CD4-positive, alpha-beta memory T cell (primary cell): ENCODE measurements at regions not wholly inside any gene's neighbourhood (a gene's known extent, or its start where the extent isn't known, plus 50 kb on each side); places are given as distances from the start of the nearest gene placed in this dataset.

Experiments
- CTCF ChIA-PET: fragments of 350-600 bp; sonication (Branson Sonifier 250); formaldehyde crosslinking; loops from one replicate; lab custom pipeline; 2021; ENCODE audit warnings: inconsistent platforms; ENCODE audit not compliant: partially characterized antibody; lab: Charles Lee
- POLR2A ChIA-PET: fragments of 350-600 bp; sonication (Branson Sonifier 250); formaldehyde crosslinking; loops from one replicate; lab custom pipeline; 2021; ENCODE audit not compliant: partially characterized antibody; lab: Charles Lee
- DNase-seq, 5 donors: peaks; one replicate each; pipeline versions ENCODE4 v3.0.0 to v3.0.0-alpha.2; 2020 to 2022; ENCODE audit warnings: mixed read lengths in 1 of 5
- H3K27ac ChIP-seq: one replicate; pipeline ENCODE4 v1.7.0; 2013; ENCODE audit warnings: low read depth, low read length
- H3K27me3 ChIP-seq: 2 replicates; pipeline ENCODE4 v1.7.0; 2013; ENCODE audit warnings: mild to moderate bottlenecking, low read length, moderate library complexity; ENCODE audit not compliant: insufficient read depth
- H3K36me3 ChIP-seq: 2 replicates; pipeline ENCODE4 v1.7.0; 2013; ENCODE audit warnings: mild to moderate bottlenecking, low read length, moderate library complexity; ENCODE audit not compliant: insufficient read depth
- H3K4me1 ChIP-seq: 2 replicates; pipeline ENCODE4 v1.7.0; 2013; ENCODE audit warnings: mild to moderate bottlenecking, low read length, moderate library complexity; ENCODE audit not compliant: insufficient read depth
- H3K4me3 ChIP-seq, 2 donors: one replicate each; pipeline ENCODE4 v1.7.0; 2013; ENCODE audit warnings: low read length in 2 of 2, mild to moderate bottlenecking in 1 of 2
- H3K9me3 ChIP-seq, 2 donors: one replicate each; pipeline ENCODE4 v1.7.0; 2013; ENCODE audit warnings: low read length in 2 of 2, control low read depth in 1 of 2; ENCODE audit not compliant: control insufficient read depth in 1 of 2
- H3K27ac Mint-ChIP-seq, 7 donors: one replicate each; pipeline ENCODE4 v1.8.0; 2020 to 2021; ENCODE audit warnings: mixed read lengths in 7 of 7, mild to moderate bottlenecking in 6 of 7, inconsistent platforms in 3 of 7, moderate library complexity in 3 of 7
- H3K27me3 Mint-ChIP-seq, 2 donors: one replicate each; pipeline ENCODE4 v1.8.0; 2020 to 2021; ENCODE audit warnings: mixed read lengths in 2 of 2
- H3K36me3 Mint-ChIP-seq, 2 donors: one replicate each; pipeline ENCODE4 v1.8.0; 2020 to 2021; ENCODE audit warnings: mixed read lengths in 2 of 2, inconsistent platforms in 1 of 2, mild to moderate bottlenecking in 1 of 2
- H3K4me1 Mint-ChIP-seq, 4 donors: one replicate each; pipeline ENCODE4 v1.8.0; 2020 to 2021; ENCODE audit warnings: mixed read lengths in 4 of 4, mild to moderate bottlenecking in 1 of 4
- H3K4me3 Mint-ChIP-seq, 8 donors: one replicate each; pipeline ENCODE4 v1.8.0; 2020 to 2021; ENCODE audit warnings: mixed read lengths in 8 of 8, mild to moderate bottlenecking in 7 of 8, moderate library complexity in 6 of 8, inconsistent platforms in 3 of 8
- H3K9me3 Mint-ChIP-seq, 8 donors: one replicate each; pipeline ENCODE4 v1.8.0; 2020 to 2021; ENCODE audit warnings: mixed read lengths in 8 of 8, mild to moderate bottlenecking in 5 of 8, inconsistent platforms in 3 of 8, moderate library complexity in 1 of 8
- intact Hi-C: fragments of 100-400 bp; cut with micrococcal nuclease; formaldehyde crosslinking; loops from one replicate; pipeline ENCODE4 v1.15.1; 2023

GRCh38 chr21:38933731-38934130, 128.0 kb downstream of the ETS2 start:
- Mint-ChIP-seq H3K36me3 (no peaks in the 10 kb centered on the region), H3K27me3 (no peaks in the 10 kb centered on the region), H3K9me3 (peaks cover 0 to 7% (median 2%) of the 10 kb centered on the region in 8 donors), H3K4me3 (no peak overlapping the region), H3K27ac (peak overlapping the region in 1 of 7 donors; percentile 7), H3K4me1 (peaks cover 0 to 7% (median 3%) of the 10 kb centered on the region in 4 donors)
- Histone ChIP-seq H3K9me3 (no peaks in the 10 kb centered on the region), H3K27me3 (no peaks in the 10 kb centered on the region), H3K4me3 (no peak overlapping the region), H3K27ac (no peak overlapping the region), H3K36me3 (no peaks in the 10 kb centered on the region), H3K4me1 (no peaks in the 10 kb centered on the region)
- ChIA-PET POLR2A (no interaction called here), CTCF (no interaction called here)
- DNase-seq = no peak
- intact Hi-C loops = no loop called here

GRCh38 chr21:38931291-38931690, 125.6 kb downstream of the ETS2 start:
- no peaks in the 10 kb centered on the region for H3K36me3 ChIP-seq
- ChIA-PET CTCF (no interaction called here), POLR2A (no interaction called here)
- Mint-ChIP-seq H3K4me1 (no peaks in the 10 kb centered on the region), H3K4me3 (no peak overlapping the region), H3K27ac (no peak overlapping the region), H3K9me3 (peaks cover 0 to 7% (median 2%) of the 10 kb centered on the region in 8 donors), H3K36me3 (no peaks in the 10 kb centered on the region), H3K27me3 (no peaks in the 10 kb centered on the region)
- no peaks in the 10 kb centered on the region for H3K9me3 ChIP-seq
- intact Hi-C loops = no loop called here
- H3K4me1 ChIP-seq = no peaks in the 10 kb centered on the region
- no peaks in the 10 kb centered on the region for H3K27me3 ChIP-seq
- no peak overlapping the region for H3K4me3 ChIP-seq
- no peak overlapping the region for H3K27ac ChIP-seq
- no peak for DNase-seq

DNA sequence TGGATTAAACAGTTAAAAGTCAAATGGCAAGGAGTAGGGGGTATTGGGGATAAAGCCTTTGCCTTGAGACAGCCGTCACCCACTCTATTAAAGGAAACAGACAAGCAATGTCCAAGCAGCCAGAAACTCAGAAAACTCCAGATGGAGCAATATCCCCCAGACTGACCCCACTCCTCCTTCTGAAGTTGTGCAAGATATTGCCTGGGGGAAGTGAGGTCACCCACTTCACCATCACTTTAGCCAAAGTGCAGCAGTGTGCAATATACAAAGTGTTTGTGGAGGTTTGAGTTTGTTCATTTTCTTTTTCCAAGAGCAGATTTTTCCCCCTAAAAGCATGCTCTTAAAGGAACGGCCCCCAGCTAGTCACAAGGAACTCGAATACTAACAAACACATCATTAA, 125.1 kb downstream of the ETS2 start:
- H3K4me1 ChIP-seq = no peaks in the 10 kb centered on the region
- Mint-ChIP-seq H3K27me3 (no peaks in the 10 kb centered on the region), H3K4me1 (no peaks in the 10 kb centered on the region), H3K9me3 (peaks cover 0 to 7% (median 2%) of the 10 kb centered on the region in 8 donors), H3K27ac (no peak overlapping the region), H3K36me3 (no peaks in the 10 kb centered on the region), H3K4me3 (no peak overlapping the region)
- H3K36me3 ChIP-seq = no peaks in the 10 kb centered on the region
- no peak for DNase-seq
- H3K4me3 ChIP-seq = no peak overlapping the region
- POLR2A ChIA-PET = no interaction called here
- H3K27ac ChIP-seq = no peak overlapping the region
- CTCF ChIA-PET = no interaction called here
- no peaks in the 10 kb centered on the region for H3K27me3 ChIP-seq
- no peaks in the 10 kb centered on the region for H3K9me3 ChIP-seq
- intact Hi-C loops = no loop called here

- Histone ChIP-seq H3K4me3 (no peak overlapping the region), H3K9me3 (no peaks in the 10 kb centered on the region), H3K27me3 (no peaks in the 10 kb centered on the region), H3K36me3 (no peaks in the 10 kb centered on the region), H3K27ac (no peak overlapping the region), H3K4me1 (no peaks in the 10 kb centered on the region)
- ChIA-PET CTCF (no interaction called here), POLR2A (no interaction called here)
- DNase-seq = no peak
- intact Hi-C loops = no loop called here
- Mint-ChIP-seq H3K4me3 (no peak overlapping the region), H3K27ac (no peak overlapping the region), H3K36me3 (no peaks in the 10 kb centered on the region), H3K9me3 (peaks cover 0 to 7% (median 2%) of the 10 kb centered on the region in 8 donors), H3K27me3 (peaks cover under 1 to 2% of the 10 kb centered on the region in 2 donors), H3K4me1 (no peaks in the 10 kb centered on the region)
Observed at GRCh38 chr21:38930066-38930465, 124.3 kb downstream of the ETS2 start.

DNA sequence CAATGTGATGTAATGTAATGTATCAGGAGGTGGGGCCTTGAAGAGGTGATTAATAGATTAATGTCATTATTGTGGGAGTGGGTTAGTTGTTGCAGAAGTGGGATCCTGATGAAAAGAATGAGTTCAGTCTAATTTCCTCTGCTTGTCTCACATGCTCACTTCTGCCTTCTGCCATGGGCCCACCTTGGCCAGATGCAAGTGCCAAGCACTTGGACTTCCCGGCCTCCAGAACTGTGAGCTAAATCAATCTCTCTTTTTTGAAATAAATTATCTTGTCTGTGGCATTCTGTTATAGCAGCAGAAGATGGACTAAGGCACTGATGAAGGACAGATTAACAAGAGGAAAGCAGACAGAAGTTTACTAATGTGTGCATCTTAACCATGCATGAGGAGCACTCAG, 123.9 kb downstream of the ETS2 start:
- Mint-ChIP-seq H3K36me3 (no peaks in the 10 kb centered on the region), H3K27me3 (peaks cover 4 to 6% of the 10 kb centered on the region in 2 donors), H3K27ac (no peak overlapping the region), H3K9me3 (peaks cover 0 to 7% (median 2%) of the 10 kb centered on the region in 8 donors), H3K4me3 (no peak overlapping the region), H3K4me1 (no peaks in the 10 kb centered on the region)
- no peaks in the 10 kb centered on the region for H3K4me1 ChIP-seq
- H3K36me3 ChIP-seq = no peaks in the 10 kb centered on the region
- no peak overlapping the region for H3K27ac ChIP-seq
- H3K4me3 ChIP-seq = no peak overlapping the region
- CTCF ChIA-PET = no interaction called here
- DNase-seq = no peak
- intact Hi-C loops = no loop called here
- H3K27me3 ChIP-seq = no peaks in the 10 kb centered on the region
- H3K9me3 ChIP-seq = no peaks in the 10 kb centered on the region
- POLR2A ChIA-PET = no interaction called here

GRCh38 chr21:38929142-38929541, 123.4 kb downstream of the ETS2 start:
- Mint-ChIP-seq H3K4me3 (no peak overlapping the region), H3K36me3 (no peaks in the 10 kb centered on the region), H3K27ac (no peak overlapping the region), H3K4me1 (no peaks in the 10 kb centered on the region), H3K27me3 (peaks cover 4 to 6% of the 10 kb centered on the region in 2 donors), H3K9me3 (peaks cover 0 to 7% (median 2%) of the 10 kb centered on the region in 8 donors)
- DNase-seq = no peak
- intact Hi-C loops = no loop called here
- no peaks in the 10 kb centered on the region for H3K27me3 ChIP-seq
- no peaks in the 10 kb centered on the region for H3K36me3 ChIP-seq
- H3K4me1 ChIP-seq = no peaks in the 10 kb centered on the region
- ChIA-PET POLR2A (no interaction called here), CTCF (no interaction called here)
- no peaks in the 10 kb centered on the region for H3K9me3 ChIP-seq
- H3K4me3 ChIP-seq = no peak overlapping the region
- no peak overlapping the region for H3K27ac ChIP-seq

DNA sequence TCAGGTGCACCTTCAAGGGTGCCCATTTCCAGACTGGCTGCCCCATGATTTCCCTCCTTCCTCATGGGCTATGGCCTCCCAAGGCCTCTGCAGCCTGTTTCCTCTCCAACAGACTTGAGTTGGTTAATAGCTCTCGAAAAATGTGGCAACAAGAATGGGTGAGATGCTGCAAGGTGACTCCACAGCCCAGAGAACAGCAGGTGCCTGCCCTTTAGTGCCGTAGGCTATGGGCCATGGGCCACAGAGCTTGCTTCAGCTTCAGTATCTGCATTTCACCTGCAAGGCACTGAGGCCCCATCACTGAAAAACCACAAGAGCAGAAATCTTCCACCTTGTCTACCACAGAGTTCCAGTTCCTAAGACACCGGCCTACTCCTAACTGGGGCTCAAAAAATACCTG, 122.0 kb downstream of the ETS2 start:
- H3K9me3 ChIP-seq = no peaks in the 10 kb centered on the region
- H3K27me3 Mint-ChIP-seq = peaks cover 10 to 14% of the 10 kb centered on the region in 2 donors
- H3K4me3 ChIP-seq = no peak overlapping the region
- ChIA-PET POLR2A (no interaction called here), CTCF (no interaction called here)
- no peaks in the 10 kb centered on the region for H3K4me1 Mint-ChIP-seq
- no peak overlapping the region for H3K27ac Mint-ChIP-seq
- no peaks in the 10 kb centered on the region for H3K4me1 ChIP-seq
- H3K36me3 ChIP-seq = no peaks in the 10 kb centered on the region
- no peak for DNase-seq
- H3K27ac ChIP-seq = no peak overlapping the region
- intact Hi-C loops = no loop called here
- peaks cover 0 to 13% (median 3%) of the 10 kb centered on the region in 8 donors for H3K9me3 Mint-ChIP-seq
- H3K27me3 ChIP-seq = no peaks in the 10 kb centered on the region
- no peaks in the 10 kb centered on the region for H3K36me3 Mint-ChIP-seq
- no peak overlapping the region for H3K4me3 Mint-ChIP-seq

DNA sequence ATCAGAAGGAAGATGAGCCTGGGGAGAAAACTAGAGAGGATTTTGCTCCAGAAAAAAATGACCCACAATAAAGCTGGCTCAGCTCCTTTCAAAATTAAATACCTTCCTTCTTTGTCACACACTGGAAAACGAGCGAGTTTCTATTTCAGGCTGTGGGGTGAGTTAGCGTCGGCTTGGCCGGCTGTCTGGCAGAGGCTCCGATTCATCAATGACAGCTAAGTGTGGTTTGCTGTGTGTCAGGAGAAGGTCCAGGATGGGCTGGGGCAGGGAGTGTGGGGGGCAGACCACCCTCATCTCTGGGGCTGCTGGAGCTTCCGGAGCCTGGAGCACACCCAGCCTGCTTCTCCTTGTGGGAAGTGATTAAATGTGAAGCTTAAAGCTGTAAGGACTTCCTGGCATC, 120.2 kb downstream of the ETS2 start:
- CTCF ChIA-PET = no interaction called here

More for the DNA sequence above, 120.2 kb downstream of the ETS2 start:
- Mint-ChIP-seq H3K4me3 (peak overlapping the region in 1 of 8 donors; percentile 30), H3K4me1 (no peaks in the 10 kb centered on the region), H3K36me3 (no peaks in the 10 kb centered on the region), H3K9me3 (peaks cover 0 to 13% (median 3%) of the 10 kb centered on the region in 8 donors), H3K27ac (no peak overlapping the region), H3K27me3 (peaks cover 14 to 15% of the 10 kb centered on the region in 2 donors)
- DNase-seq = no peak
- Histone ChIP-seq H3K27me3 (no peaks in the 10 kb centered on the region), H3K4me1 (no peaks in the 10 kb centered on the region), H3K4me3 (no peak overlapping the region), H3K36me3 (no peaks in the 10 kb centered on the region), H3K27ac (no peak overlapping the region), H3K9me3 (no peaks in the 10 kb centered on the region)
- intact Hi-C loops = no loop called here
- POLR2A ChIA-PET = no interaction called here
